ENCODE measurements at regions not wholly inside any gene's neighbourhood (a gene's known extent, or its start where the extent isn't known, plus 50 kb on each side); places are given as distances from the start of the nearest gene placed in this dataset.

DNA sequence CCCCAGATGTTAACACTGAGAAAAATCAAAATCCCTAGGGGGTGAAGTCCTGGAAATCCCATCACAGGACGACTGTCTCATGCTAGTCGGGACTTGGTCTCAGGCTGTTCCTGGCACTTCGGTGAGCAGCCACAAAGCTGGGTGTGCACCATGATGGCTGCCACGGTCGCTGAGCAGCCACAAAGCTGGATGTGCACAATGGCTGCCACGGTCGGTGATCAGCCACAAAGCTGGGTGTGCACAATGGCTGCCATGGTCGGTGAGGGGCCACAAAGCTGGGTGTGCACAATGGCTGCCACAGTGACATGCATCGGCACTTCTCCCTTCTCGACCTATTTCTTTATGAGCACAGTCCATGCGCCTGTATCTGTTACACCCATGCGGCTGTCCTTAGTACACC is 505.1 kb downstream of the TCERG1L start:
- TF ChIP-seq, protein P1, sequence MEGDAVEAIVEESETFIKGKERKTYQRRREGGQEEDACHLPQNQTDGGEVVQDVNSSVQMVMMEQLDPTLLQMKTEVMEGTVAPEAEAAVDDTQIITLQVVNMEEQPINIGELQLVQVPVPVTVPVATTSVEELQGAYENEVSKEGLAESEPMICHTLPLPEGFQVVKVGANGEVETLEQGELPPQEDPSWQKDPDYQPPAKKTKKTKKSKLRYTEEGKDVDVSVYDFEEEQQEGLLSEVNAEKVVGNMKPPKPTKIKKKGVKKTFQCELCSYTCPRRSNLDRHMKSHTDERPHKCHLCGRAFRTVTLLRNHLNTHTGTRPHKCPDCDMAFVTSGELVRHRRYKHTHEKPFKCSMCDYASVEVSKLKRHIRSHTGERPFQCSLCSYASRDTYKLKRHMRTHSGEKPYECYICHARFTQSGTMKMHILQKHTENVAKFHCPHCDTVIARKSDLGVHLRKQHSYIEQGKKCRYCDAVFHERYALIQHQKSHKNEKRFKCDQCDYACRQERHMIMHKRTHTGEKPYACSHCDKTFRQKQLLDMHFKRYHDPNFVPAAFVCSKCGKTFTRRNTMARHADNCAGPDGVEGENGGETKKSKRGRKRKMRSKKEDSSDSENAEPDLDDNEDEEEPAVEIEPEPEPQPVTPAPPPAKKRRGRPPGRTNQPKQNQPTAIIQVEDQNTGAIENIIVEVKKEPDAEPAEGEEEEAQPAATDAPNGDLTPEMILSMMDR (IDR thresholded peaks at IDR 0.05): no peak
- TF ChIP-seq POLR2A (IDR thresholded peaks at IDR 0.05): no peak

Data from Peyer's patch (tissue), 4 donors.